HEK293 (cell line): ENCODE measurements at regions not wholly inside any gene's neighbourhood (a gene's known extent, or its start where the extent isn't known, plus 50 kb on each side); places are given as distances from the start of the nearest gene placed in this dataset.

ENCODE experiments used
- CTCF ChIA-PET: fragments of 350-600 bp; formaldehyde crosslinking; extraction: SDS; loops from one replicate; lab custom pipeline; 2021; ENCODE audit warnings: antibody characterized with exemption; lab: Yijun Ruan, JAX
- POLR2A ChIA-PET: fragments of 300-600 bp; formaldehyde crosslinking; extraction: SDS; loops from one replicate; lab custom pipeline; 2020; ENCODE audit warnings: antibody characterized with exemption, inconsistent platforms; lab: Yijun Ruan, JAX
- H3K27ac ChIP-seq: fragments of 200-500 bp; sonication (Bioruptor generic); 2 replicates; pipeline ENCODE4 v1.5.1; 2014; ENCODE audit warnings: low read depth, low read length, control low read depth, inconsistent platforms; ENCODE audit errors: extremely low read depth
- H3K36me3 ChIP-seq, 2 experiments: fragments of 200-500 bp in 1 of 2; sonication (Bioruptor generic) in 1 of 2; 1 replicate in 1 of 2; 2 replicates in 1 of 2; pipeline ENCODE4 v1.5.1; 2014 to 2017; ENCODE audit warnings: inconsistent platforms in 2 of 2, low read length in 2 of 2; ENCODE audit not compliant: control insufficient read depth in 2 of 2, insufficient read depth in 1 of 2
- H3K4me1 ChIP-seq: fragments of 200-500 bp; sonication (Bioruptor generic); 2 replicates; pipeline ENCODE4 v1.5.1; 2014; ENCODE audit warnings: mild to moderate bottlenecking, low read length, inconsistent platforms; ENCODE audit not compliant: control insufficient read depth, insufficient read depth
- H3K4me3 ChIP-seq: 2 replicates; pipeline ENCODE4 v1.5.1; 2011; ENCODE audit warnings: low read depth, mild to moderate bottlenecking, control low read depth, low read length, moderate library complexity
- H3K9me3 ChIP-seq: fragments of 200-500 bp; sonication (Bioruptor generic); 2 replicates; pipeline ENCODE4 v1.5.1; 2014; ENCODE audit warnings: low read depth, low read length, inconsistent platforms; ENCODE audit not compliant: control insufficient read depth, insufficient read depth
- AEBP2 ChIP-seq: fragments of 450-650 bp; formaldehyde crosslinking; IDR thresholded peaks from 2 replicates; pipeline ENCODE4 v1.5.1; 2016; ENCODE audit warnings: missing biosample characterization, missing genetic modification characterization, borderline replicate concordance
- BCL11A ChIP-seq: fragments of 450-650 bp; formaldehyde crosslinking; IDR thresholded peaks from 2 replicates; pipeline ENCODE4 v1.5.1; 2016; ENCODE audit warnings: low read depth, missing biosample characterization, missing genetic modification characterization
- FEZF1 ChIP-seq: fragments of 450-650 bp; formaldehyde crosslinking; IDR thresholded peaks from 2 replicates; pipeline ENCODE4 v1.5.1; 2016; ENCODE audit warnings: missing biosample characterization, missing genetic modification characterization
- HOXD13 ChIP-seq: sonication (generic); formaldehyde crosslinking; IDR thresholded peaks from 2 replicates; pipeline ENCODE4 v1.8.0; 2022; ENCODE audit warnings: missing genetic modification reagents, borderline replicate concordance
- SP3 ChIP-seq: fragments of 450-650 bp; formaldehyde crosslinking; IDR thresholded peaks from 2 replicates; pipeline ENCODE4 v1.5.1; 2016; ENCODE audit warnings: missing biosample characterization, missing genetic modification characterization
- ZBTB21 ChIP-seq: fragments of 450-650 bp; formaldehyde crosslinking; IDR thresholded peaks from 2 replicates; pipeline ENCODE4 v1.5.1; 2017; ENCODE audit warnings: missing biosample characterization, missing genetic modification characterization
- ZBTB44 ChIP-seq: fragments of 450-650 bp; IDR thresholded peaks from 2 replicates; pipeline ENCODE4 v1.5.1; 2018; ENCODE audit warnings: missing biosample characterization, mild to moderate bottlenecking, missing genetic modification characterization
- ZBTB49 ChIP-seq: fragments of 450-650 bp; formaldehyde crosslinking; IDR thresholded peaks from 2 replicates; pipeline ENCODE4 v1.5.1; 2016; ENCODE audit warnings: missing biosample characterization, missing genetic modification characterization, low read depth
- ZNF121 ChIP-seq: fragments of 450-650 bp; formaldehyde crosslinking; IDR thresholded peaks from 2 replicates; pipeline ENCODE4 v1.5.1; 2016; ENCODE audit warnings: missing biosample characterization, missing genetic modification characterization
- ZNF311 ChIP-seq: fragments of 450-650 bp; formaldehyde crosslinking; IDR thresholded peaks from 2 replicates; pipeline ENCODE4 v1.5.1; 2017; ENCODE audit warnings: missing biosample characterization, missing genetic modification characterization, borderline replicate concordance
- ZNF362 ChIP-seq: fragments of 450-650 bp; formaldehyde crosslinking; IDR thresholded peaks from 2 replicates; pipeline ENCODE4 v1.5.1; 2016; ENCODE audit warnings: missing biosample characterization, missing genetic modification characterization
- ZNF404 ChIP-seq: fragments of 450-650 bp; formaldehyde crosslinking; IDR thresholded peaks from 2 replicates; pipeline ENCODE4 v1.5.1; 2017; ENCODE audit warnings: missing biosample characterization, missing genetic modification characterization
- ZNF518A ChIP-seq: fragments of 450-650 bp; formaldehyde crosslinking; conservative IDR thresholded peaks from 2 replicates; pipeline ENCODE4 v1.5.1; 2016; ENCODE audit warnings: low read depth, missing biosample characterization, missing genetic modification characterization
- ZNF555 ChIP-seq: fragments of 450-650 bp; formaldehyde crosslinking; conservative IDR thresholded peaks from 2 replicates; pipeline ENCODE4 v1.5.1; 2017; ENCODE audit warnings: missing biosample characterization, mild to moderate bottlenecking, missing genetic modification characterization, inconsistent platforms
- ZNF621 ChIP-seq: fragments of 450-650 bp; formaldehyde crosslinking; IDR thresholded peaks from 2 replicates; pipeline ENCODE4 v1.5.1; 2017; ENCODE audit warnings: missing biosample characterization, missing genetic modification characterization
- ZNF704 ChIP-seq: fragments of 450-650 bp; formaldehyde crosslinking; IDR thresholded peaks from 2 replicates; pipeline ENCODE4 v1.5.1; 2016; ENCODE audit warnings: missing biosample characterization, missing genetic modification characterization

- ChIA-PET POLR2A (no interaction called here), CTCF (no interaction called here)
- Histone ChIP-seq H3K4me3 (no peak overlapping the region), H3K27ac (no peak overlapping the region), H3K4me1 (no peaks in the 10 kb centered on the region), H3K36me3 (no peaks in the 10 kb centered on the region), H3K9me3 (no peaks in the 10 kb centered on the region)
- TF ChIP-seq HOXD13 (CRISPR knock-in tag): no peak
- no peak for TF ChIP-seq ZNF518A (tag by site-specific recombination)
- no peak for TF ChIP-seq ZNF404 (tag by site-specific recombination)
- no peak for TF ChIP-seq ZNF704 (tag by site-specific recombination)
- no peak for TF ChIP-seq ZNF311 (tag by site-specific recombination)
- TF ChIP-seq ZNF121 (tag by site-specific recombination): no peak
- TF ChIP-seq ZNF621 (tag by site-specific recombination): no peak
- TF ChIP-seq FEZF1 (tag by site-specific recombination): no peak
- TF ChIP-seq AEBP2 (tag by site-specific recombination): no peak
- TF ChIP-seq ZNF555 (tag by site-specific recombination): no peak
- no peak for TF ChIP-seq ZNF362 (tag by site-specific recombination)
- no peak for TF ChIP-seq ZBTB44
- TF ChIP-seq ZBTB21 (tag by site-specific recombination): no peak
- no peak for TF ChIP-seq ZBTB49 (tag by site-specific recombination)
- TF ChIP-seq SP3 (tag by site-specific recombination): no peak
- TF ChIP-seq BCL11A (tag by site-specific recombination): no peak
Observed at GRCh38 chr12:31865023-31865422, 94.2 kb upstream of the RESF1 start.
